ENCODE measurements at regions not wholly inside any gene's neighbourhood (a gene's known extent, or its start where the extent isn't known, plus 50 kb on each side); places are given as distances from the start of the nearest gene placed in this dataset.

DNA sequence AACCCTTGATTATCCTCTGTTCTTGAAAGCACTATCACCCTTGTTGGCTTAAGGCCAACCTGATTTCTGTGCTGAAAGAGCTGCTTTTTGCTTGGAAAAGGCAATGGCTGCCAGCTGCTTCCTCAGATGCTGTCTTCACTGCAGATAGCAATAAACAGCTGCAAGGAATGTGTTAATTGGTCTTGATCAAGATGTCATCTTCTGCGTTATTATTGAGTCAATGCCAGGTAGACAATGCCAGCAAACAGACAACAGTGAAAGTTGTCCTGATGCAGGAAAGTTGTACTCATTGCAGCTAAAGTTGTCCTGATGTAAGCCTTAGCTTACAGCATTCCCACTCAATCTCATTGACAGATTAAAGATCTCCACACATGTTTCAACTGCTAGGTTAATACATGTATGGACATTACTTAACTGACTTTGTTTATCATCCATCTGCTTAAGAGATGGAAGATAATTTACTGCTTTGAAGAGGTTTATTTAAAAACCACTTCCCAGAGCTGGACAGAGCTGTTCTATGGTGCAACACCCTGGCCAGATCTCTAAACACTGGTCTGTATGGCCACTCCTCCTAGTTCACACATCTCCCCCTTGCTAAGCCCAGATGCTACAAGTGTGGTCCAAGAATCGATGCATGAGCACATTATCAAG lies 251.0 kb upstream of the MCTP2 start:
- TF ChIP-seq POLR2A (IDR thresholded peaks at IDR 0.05): no peak
- TF ChIP-seq, protein P1, sequence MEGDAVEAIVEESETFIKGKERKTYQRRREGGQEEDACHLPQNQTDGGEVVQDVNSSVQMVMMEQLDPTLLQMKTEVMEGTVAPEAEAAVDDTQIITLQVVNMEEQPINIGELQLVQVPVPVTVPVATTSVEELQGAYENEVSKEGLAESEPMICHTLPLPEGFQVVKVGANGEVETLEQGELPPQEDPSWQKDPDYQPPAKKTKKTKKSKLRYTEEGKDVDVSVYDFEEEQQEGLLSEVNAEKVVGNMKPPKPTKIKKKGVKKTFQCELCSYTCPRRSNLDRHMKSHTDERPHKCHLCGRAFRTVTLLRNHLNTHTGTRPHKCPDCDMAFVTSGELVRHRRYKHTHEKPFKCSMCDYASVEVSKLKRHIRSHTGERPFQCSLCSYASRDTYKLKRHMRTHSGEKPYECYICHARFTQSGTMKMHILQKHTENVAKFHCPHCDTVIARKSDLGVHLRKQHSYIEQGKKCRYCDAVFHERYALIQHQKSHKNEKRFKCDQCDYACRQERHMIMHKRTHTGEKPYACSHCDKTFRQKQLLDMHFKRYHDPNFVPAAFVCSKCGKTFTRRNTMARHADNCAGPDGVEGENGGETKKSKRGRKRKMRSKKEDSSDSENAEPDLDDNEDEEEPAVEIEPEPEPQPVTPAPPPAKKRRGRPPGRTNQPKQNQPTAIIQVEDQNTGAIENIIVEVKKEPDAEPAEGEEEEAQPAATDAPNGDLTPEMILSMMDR (IDR thresholded peaks at IDR 0.05): no peak
